ENCODE measurements at regions not wholly inside any gene's neighbourhood (a gene's known extent, or its start where the extent isn't known, plus 50 kb on each side); places are given as distances from the start of the nearest gene placed in this dataset.

- no peak for TF ChIP-seq CTCF (IDR thresholded peaks at IDR 0.05)
- TF ChIP-seq POLR2AphosphoS5 (IDR thresholded peaks at IDR 0.05) = no peak
- TF ChIP-seq POLR2A (IDR thresholded peaks at IDR 0.05) = no peak
Measured at GRCh38 chr9:105950448-105950847, 256.1 kb downstream of the TMEM38B start.
